Esophagus squamous epithelium (tissue), 4 donors: ENCODE measurements at regions not wholly inside any gene's neighbourhood (a gene's known extent, or its start where the extent isn't known, plus 50 kb on each side); places are given as distances from the start of the nearest gene placed in this dataset.

ENCODE experiments used
- POLR2A ChIP-seq, 4 donors: fragments of 450-650 bp; IDR thresholded peaks; one replicate each; pipeline ENCODE4 v1.6.1; 2017; ENCODE audit warnings: antibody characterized with exemption in 4 of 4, mild to moderate bottlenecking in 4 of 4, moderate library complexity in 3 of 4
- TF ChIP-seq, protein P1 (sequence below), 6 experiments: fragments of 450-650 bp in 4 of 6; fragments of 200-600 bp in 2 of 6; sonication (generic) in 2 of 6; IDR thresholded peaks; one replicate each; pipeline ENCODE4 v1.5.1; 2016 to 2019; ENCODE audit warnings: antibody characterized with exemption in 6 of 6, mild to moderate bottlenecking in 4 of 6, moderate library complexity in 4 of 6

DNA sequence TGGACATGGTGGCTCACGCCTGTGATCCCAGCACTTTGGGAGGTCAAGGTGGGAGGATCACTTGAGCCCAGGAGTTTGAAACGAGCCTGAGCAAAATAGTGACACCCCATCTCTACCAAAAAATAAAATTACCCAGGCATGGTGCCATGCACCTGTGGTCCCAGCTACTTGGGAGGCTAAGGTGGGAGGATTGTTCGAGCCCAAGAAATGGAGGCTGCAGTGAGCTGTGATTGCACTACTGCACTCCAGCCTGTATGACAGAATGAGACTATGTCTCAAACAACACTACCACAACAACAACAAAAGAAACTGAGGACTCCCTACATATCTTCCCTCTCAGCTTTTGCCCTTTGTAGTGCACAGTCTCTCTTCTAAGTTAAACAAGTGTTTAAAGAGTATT is 53.3 kb upstream of the UPP2 start:
- TF ChIP-seq POLR2A (IDR thresholded peaks at IDR 0.05), result no peak
- TF ChIP-seq, protein P1, sequence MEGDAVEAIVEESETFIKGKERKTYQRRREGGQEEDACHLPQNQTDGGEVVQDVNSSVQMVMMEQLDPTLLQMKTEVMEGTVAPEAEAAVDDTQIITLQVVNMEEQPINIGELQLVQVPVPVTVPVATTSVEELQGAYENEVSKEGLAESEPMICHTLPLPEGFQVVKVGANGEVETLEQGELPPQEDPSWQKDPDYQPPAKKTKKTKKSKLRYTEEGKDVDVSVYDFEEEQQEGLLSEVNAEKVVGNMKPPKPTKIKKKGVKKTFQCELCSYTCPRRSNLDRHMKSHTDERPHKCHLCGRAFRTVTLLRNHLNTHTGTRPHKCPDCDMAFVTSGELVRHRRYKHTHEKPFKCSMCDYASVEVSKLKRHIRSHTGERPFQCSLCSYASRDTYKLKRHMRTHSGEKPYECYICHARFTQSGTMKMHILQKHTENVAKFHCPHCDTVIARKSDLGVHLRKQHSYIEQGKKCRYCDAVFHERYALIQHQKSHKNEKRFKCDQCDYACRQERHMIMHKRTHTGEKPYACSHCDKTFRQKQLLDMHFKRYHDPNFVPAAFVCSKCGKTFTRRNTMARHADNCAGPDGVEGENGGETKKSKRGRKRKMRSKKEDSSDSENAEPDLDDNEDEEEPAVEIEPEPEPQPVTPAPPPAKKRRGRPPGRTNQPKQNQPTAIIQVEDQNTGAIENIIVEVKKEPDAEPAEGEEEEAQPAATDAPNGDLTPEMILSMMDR (IDR thresholded peaks at IDR 0.05), result no peak
